ENCODE measurements at regions not wholly inside any gene's neighbourhood (a gene's known extent, or its start where the extent isn't known, plus 50 kb on each side); places are given as distances from the start of the nearest gene placed in this dataset.

DNA sequence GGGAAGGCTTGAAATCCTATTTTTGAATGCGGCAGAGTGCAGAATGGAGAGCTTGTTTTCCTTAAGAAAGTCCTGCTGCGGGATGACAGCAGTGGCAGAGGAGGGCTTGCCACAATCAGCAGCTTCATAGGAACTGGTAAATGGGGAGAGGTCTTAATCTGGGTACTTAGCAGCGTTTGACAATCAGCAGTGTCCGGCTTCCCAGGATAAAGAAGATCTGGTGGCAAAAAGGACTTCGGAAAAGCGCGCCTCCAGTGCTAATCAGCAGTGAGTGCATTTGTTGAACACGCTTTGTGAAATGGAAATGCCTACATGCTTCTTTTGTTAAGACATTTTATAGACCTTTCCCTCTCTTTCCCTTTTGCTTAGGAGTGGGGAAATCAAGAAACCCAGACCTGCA is 735.7 kb downstream of the QKI start:
- H3K27me3 Mint-ChIP-seq: peaks cover 4% of the 10 kb centered on the region
- H3K27ac Mint-ChIP-seq: no peak overlapping the region
- DNase-seq: no peak
- no peak for ATAC-seq
- H3K36me3 Mint-ChIP-seq (ENCODE audit: low read depth): no peaks in the 10 kb centered on the region
- H3K4me3 Mint-ChIP-seq: no peak overlapping the region
- H3K4me1 Mint-ChIP-seq: no peaks in the 10 kb centered on the region
- H3K9me3 ChIP-seq (ENCODE audit: control insufficient read depth, low read length, poor library complexity, severe bottlenecking): no peaks in the 10 kb centered on the region

DNA sequence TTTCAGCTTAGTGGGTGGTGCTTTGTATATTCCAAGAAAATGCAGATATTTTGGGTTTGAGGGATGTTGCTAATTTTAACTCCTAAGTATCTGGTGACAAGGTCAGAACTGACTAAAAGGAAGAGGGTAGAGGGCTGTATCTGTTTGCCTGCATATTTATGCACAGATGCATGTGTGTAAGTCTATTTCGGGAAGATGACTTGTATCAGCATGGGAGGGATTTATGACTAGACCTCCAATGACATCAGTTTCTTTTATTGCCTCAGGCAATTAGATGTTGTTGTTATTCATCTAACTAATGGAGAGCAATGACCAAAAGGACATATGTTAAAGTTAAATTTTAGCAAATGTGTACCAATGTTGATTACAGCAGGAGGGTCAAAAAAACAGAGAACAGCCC is 734.3 kb downstream of the QKI start:
- DNase-seq: no peak
- H3K36me3 Mint-ChIP-seq (ENCODE audit: low read depth): no peaks in the 10 kb centered on the region
- H3K9me3 ChIP-seq (ENCODE audit: control insufficient read depth, low read length, poor library complexity, severe bottlenecking): no peaks in the 10 kb centered on the region
- no peak overlapping the region for H3K4me3 Mint-ChIP-seq
- H3K27ac Mint-ChIP-seq: no peak overlapping the region
- no peak for ATAC-seq
- H3K27me3 Mint-ChIP-seq: no peaks in the 10 kb centered on the region
- H3K4me1 Mint-ChIP-seq: no peaks in the 10 kb centered on the region

DNA sequence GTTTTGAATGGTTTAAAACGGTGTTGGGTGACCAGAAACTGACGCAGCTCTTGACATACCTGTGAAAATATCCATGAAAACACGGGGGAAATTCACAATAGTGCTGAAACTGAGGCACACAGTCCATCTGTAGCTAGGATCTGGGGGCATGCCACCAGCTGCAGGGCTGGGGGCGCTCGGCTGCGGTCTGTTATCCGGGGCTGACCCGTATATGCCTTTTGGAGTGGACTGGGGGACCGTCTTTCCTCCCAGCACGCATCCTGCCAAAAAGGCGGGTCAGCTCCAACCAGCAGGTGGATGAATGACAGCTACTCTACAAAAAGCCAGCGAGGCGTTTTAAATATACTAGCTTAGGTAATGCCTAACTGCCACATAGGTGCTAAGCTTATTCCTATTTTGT is 729.8 kb downstream of the QKI start:
- DNase-seq: no peak
- H3K4me3 Mint-ChIP-seq: no peak overlapping the region
- H3K4me1 Mint-ChIP-seq: no peaks in the 10 kb centered on the region
- peaks cover 5% of the 10 kb centered on the region for H3K27me3 Mint-ChIP-seq
- H3K9me3 ChIP-seq (ENCODE audit: control insufficient read depth, low read length, poor library complexity, severe bottlenecking): no peaks in the 10 kb centered on the region
- no peak for ATAC-seq
- no peak overlapping the region for H3K27ac Mint-ChIP-seq
- H3K36me3 Mint-ChIP-seq (ENCODE audit: low read depth): no peaks in the 10 kb centered on the region

DNA sequence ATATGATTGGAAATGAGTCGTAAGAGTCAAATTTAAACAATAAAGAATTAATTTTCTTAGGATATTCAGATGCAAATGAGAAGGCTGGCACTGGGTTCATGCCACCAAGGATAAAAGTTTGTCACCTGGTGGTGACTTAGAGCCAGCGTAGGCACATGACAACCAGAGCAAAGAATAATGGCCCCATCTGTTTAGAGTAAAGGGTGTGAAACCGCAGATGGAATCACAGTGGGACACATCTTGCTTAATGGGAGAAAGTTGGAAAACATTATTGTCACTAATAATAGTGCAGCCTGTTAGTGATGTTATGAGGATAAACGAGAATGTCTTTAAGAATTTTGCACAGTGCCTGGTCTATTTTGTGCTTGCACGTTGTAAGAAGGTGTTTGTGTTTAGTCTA is 727.8 kb downstream of the QKI start:
- H3K4me3 Mint-ChIP-seq: no peak overlapping the region
- H3K27me3 Mint-ChIP-seq: peaks cover 5% of the 10 kb centered on the region
- H3K27ac Mint-ChIP-seq: no peak overlapping the region
- no peaks in the 10 kb centered on the region for H3K9me3 ChIP-seq (ENCODE audit: control insufficient read depth, low read length, poor library complexity, severe bottlenecking)
- ATAC-seq (no peak), DNase-seq (no peak)
- no peaks in the 10 kb centered on the region for H3K36me3 Mint-ChIP-seq (ENCODE audit: low read depth)
- H3K4me1 Mint-ChIP-seq: no peaks in the 10 kb centered on the region

DNA sequence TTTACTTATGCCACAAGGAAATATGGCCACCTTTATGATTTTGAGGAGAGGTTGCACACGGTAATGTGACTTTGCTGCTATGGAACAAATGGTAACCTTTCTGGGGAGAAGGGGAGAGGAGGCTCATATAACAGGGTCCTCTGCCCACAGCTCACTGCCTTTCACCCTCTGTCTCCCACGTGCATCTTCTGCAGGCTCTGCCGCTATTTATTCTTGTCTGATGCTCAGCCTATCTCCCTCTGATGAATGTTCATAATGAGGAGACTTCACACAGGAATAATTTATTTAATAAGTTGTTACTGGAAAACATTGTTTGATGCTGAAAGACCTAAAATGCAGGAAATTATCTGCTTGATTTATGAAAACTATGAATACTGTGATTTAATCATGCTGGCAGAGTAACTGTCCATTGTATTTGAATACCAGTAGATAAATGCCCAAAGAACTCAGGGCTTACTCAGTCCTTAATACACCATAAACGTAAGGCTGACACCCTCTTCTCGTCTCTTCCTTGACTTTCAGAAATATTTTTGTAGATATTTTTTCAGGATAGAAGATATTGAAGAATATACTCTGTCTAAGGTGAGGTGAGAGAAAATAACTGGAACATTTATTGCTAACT is 721.1 kb downstream of the QKI start:
- no peak overlapping the region for H3K4me3 Mint-ChIP-seq
- no peak overlapping the region for H3K27ac Mint-ChIP-seq
- ATAC-seq: no peak
- no peaks in the 10 kb centered on the region for H3K36me3 Mint-ChIP-seq (ENCODE audit: low read depth)
- H3K9me3 ChIP-seq (ENCODE audit: control insufficient read depth, low read length, poor library complexity, severe bottlenecking): no peaks in the 10 kb centered on the region
- H3K4me1 Mint-ChIP-seq: no peaks in the 10 kb centered on the region
- H3K27me3 Mint-ChIP-seq: no peaks in the 10 kb centered on the region
- no peak for DNase-seq

DNA sequence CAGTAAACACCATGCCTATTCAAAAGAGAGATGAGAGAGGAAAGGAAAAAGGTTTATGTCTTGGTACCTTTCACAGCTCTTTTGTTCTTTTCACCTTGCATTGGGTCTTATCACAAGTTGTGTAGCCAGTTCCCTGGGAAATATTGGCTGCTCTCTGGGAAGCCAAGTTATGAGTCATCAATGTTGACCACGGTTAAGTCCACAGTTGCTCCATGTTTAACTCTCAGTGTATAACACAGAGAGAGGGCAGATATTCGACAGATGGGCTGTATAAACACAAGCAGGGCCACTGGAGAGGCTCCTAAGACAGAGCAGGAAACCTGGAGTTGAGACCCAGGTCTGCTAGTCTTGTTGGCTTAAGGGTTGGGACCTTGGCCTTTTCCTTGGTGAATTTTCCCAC is 718.6 kb downstream of the QKI start:
- Mint-ChIP-seq H3K4me1 (no peaks in the 10 kb centered on the region), H3K27ac (no peak overlapping the region), H3K4me3 (no peak overlapping the region), H3K27me3 (no peaks in the 10 kb centered on the region), H3K36me3 (ENCODE audit: low read depth) (no peaks in the 10 kb centered on the region)
- ATAC-seq (no peak), DNase-seq (no peak)
- no peaks in the 10 kb centered on the region for H3K9me3 ChIP-seq (ENCODE audit: control insufficient read depth, low read length, poor library complexity, severe bottlenecking)

DNA sequence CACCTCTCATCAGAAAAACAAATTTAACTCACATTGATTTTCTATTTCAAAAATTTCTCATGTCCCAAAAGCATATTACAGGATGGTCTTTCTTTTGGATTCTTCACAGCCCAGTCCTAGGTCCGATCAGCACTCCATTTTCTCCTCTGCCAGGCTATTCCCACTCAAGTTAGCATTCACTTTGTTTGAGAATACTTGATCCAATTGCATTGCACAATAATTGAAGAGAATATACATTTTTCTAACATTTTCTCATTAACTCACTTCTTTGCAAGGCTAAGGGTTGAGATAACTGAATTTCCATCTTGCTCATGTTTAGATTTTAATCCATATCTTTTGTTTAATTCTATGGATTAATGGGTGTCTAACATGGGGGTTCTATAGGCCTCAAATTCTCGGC is 716.1 kb downstream of the QKI start:
- H3K9me3 ChIP-seq (ENCODE audit: control insufficient read depth, low read length, poor library complexity, severe bottlenecking): no peaks in the 10 kb centered on the region
- ATAC-seq (no peak), DNase-seq (no peak)
- no peaks in the 10 kb centered on the region for H3K36me3 Mint-ChIP-seq (ENCODE audit: low read depth)
- H3K27ac Mint-ChIP-seq: no peak overlapping the region
- no peak overlapping the region for H3K4me3 Mint-ChIP-seq
- no peaks in the 10 kb centered on the region for H3K27me3 Mint-ChIP-seq
- no peaks in the 10 kb centered on the region for H3K4me1 Mint-ChIP-seq

DNA sequence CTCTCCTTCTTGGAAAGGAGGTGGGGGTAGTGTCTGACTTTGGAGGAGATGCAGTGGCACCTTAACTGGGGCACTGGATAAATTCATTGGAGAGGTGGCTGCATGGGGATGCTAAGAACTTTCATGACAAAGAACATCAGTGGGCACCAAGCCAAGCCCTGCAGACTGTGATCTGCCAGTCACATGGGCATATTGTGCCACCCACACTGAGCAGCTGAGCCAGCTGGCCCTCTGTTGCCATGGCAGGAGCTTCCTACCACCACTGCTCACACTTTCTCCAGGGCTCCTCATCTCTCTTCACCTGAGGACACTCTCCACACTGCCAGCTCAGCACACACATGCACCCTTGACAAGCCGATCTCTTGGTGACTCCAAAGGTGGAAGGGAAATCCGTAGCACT is 715.6 kb downstream of the QKI start:
- H3K4me3 Mint-ChIP-seq: no peak overlapping the region
- ATAC-seq: no peak
- H3K27me3 Mint-ChIP-seq: no peaks in the 10 kb centered on the region
- DNase-seq: no peak
- no peaks in the 10 kb centered on the region for H3K9me3 ChIP-seq (ENCODE audit: control insufficient read depth, low read length, poor library complexity, severe bottlenecking)
- H3K4me1 Mint-ChIP-seq: no peaks in the 10 kb centered on the region
- no peak overlapping the region for H3K27ac Mint-ChIP-seq
- H3K36me3 Mint-ChIP-seq (ENCODE audit: low read depth): no peaks in the 10 kb centered on the region

DNA sequence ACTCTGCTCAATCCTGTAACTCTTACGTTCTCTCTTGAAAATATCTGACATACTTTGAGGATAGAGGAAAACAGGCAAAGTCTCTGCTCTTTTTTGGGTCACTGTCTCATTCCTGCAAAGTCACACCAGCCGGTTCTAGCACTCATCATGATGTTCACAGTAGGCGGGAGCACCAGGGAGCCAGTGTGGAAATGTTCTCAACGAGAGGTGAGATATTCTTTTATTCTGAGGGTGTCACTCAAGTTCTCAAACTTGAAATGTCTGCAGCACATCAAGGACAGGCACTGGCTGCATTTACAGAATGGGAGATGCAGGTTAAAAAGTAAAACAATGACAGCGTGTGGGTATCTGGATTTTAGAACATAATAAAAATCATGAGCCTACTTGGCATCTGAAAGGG is 714.7 kb downstream of the QKI start:
- DNase-seq (no peak), ATAC-seq (no peak)
- no peak overlapping the region for H3K27ac Mint-ChIP-seq
- no peaks in the 10 kb centered on the region for H3K9me3 ChIP-seq (ENCODE audit: control insufficient read depth, low read length, poor library complexity, severe bottlenecking)
- no peaks in the 10 kb centered on the region for H3K4me1 Mint-ChIP-seq
- H3K4me3 Mint-ChIP-seq: no peak overlapping the region
- no peaks in the 10 kb centered on the region for H3K36me3 Mint-ChIP-seq (ENCODE audit: low read depth)
- no peaks in the 10 kb centered on the region for H3K27me3 Mint-ChIP-seq

DNA sequence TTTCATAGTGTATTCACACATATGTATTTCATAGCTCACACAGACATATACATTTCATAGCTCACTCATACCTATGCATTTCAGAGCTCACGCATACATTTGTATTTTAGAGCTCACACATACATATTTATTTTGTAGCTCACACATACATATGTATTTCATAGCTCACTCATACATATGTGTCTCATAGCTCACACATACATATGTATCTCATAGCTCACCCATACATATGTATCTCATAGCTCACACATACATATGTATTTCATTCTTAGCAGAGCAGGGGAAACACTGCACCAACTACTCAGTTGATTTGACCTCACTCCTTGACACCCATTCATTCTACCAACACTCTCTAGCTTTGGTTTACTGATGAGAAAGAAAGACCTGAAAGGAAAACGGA is 713.6 kb downstream of the QKI start:
- no peaks in the 10 kb centered on the region for H3K9me3 ChIP-seq (ENCODE audit: control insufficient read depth, low read length, poor library complexity, severe bottlenecking)
- no peak overlapping the region for H3K4me3 Mint-ChIP-seq
- no peak for DNase-seq
- no peak for ATAC-seq
- no peaks in the 10 kb centered on the region for H3K4me1 Mint-ChIP-seq
- H3K27me3 Mint-ChIP-seq: no peaks in the 10 kb centered on the region
- no peak overlapping the region for H3K27ac Mint-ChIP-seq
- no peaks in the 10 kb centered on the region for H3K36me3 Mint-ChIP-seq (ENCODE audit: low read depth)

DNA sequence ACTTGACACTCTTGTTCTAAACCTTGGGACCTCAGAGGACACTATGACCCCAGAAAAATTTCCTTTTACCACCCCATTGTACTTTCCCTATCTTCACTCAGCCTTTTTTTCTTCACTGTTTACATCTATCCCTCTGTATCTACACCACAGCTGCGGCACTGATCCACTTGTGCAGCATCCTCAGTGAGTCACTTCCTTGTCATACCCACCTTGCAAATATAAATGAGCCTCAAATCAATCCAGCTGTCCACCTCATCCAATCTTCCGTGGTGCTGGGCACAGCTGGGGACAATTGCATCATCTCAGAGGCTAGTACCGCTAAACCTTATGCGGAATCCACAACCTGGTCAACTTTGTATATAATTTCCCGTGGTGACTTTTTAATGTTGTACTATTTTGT is 710.5 kb downstream of the QKI start:
- Mint-ChIP-seq H3K36me3 (ENCODE audit: low read depth) (no peaks in the 10 kb centered on the region), H3K27ac (no peak overlapping the region), H3K4me3 (no peak overlapping the region), H3K27me3 (no peaks in the 10 kb centered on the region), H3K4me1 (no peaks in the 10 kb centered on the region)
- H3K9me3 ChIP-seq (ENCODE audit: control insufficient read depth, low read length, poor library complexity, severe bottlenecking): no peaks in the 10 kb centered on the region
- ATAC-seq (no peak), DNase-seq (no peak)

DNA sequence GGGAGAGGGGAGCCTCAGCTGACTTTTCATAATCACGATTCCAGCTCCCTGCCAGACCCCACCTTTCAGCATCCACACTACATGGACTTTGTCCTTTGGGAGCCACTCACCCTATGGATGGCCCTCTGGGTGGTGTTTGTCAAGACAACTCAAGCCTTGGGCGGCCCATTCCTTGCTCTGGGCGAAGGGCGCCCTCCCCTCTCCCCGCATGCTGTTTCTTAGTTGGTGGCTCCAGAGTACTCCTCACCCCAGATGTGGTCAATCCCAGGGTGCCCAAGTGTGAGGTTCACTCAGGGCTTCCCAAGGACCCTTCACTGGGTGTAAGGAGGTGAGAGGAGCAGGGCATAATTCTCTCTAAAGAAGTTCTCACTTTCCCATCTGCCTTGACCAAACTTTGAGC is 710.0 kb downstream of the QKI start:
- Mint-ChIP-seq H3K4me3 (no peak overlapping the region), H3K27me3 (no peaks in the 10 kb centered on the region), H3K36me3 (ENCODE audit: low read depth) (no peaks in the 10 kb centered on the region), H3K27ac (no peak overlapping the region), H3K4me1 (no peaks in the 10 kb centered on the region)
- no peaks in the 10 kb centered on the region for H3K9me3 ChIP-seq (ENCODE audit: control insufficient read depth, low read length, poor library complexity, severe bottlenecking)
- ATAC-seq (no peak), DNase-seq (no peak)

DNA sequence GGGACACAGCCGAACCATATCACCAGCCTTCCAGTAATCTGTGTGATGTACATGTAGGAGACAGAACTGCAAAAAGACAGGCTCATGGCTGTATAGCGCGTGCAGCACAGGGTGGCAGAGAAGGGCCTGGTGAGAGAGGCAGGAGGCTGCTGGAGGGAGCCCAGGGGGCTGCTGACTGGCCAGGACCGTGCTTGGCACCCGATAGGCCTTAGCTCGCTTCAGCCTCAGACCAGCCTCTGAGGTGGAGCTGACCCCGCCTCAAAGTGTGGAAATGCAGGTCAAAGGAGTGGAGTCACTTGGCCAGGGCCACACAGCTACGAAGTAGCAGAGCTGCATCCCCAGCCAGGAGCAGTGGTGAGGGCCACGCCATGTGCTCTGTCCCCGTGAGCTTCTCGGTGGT is 707.6 kb downstream of the QKI start:
- Mint-ChIP-seq H3K27me3 (no peaks in the 10 kb centered on the region), H3K36me3 (ENCODE audit: low read depth) (no peaks in the 10 kb centered on the region), H3K27ac (no peak overlapping the region), H3K4me1 (no peaks in the 10 kb centered on the region), H3K4me3 (no peak overlapping the region)
- DNase-seq (no peak), ATAC-seq (no peak)
- no peaks in the 10 kb centered on the region for H3K9me3 ChIP-seq (ENCODE audit: control insufficient read depth, low read length, poor library complexity, severe bottlenecking)

DNA sequence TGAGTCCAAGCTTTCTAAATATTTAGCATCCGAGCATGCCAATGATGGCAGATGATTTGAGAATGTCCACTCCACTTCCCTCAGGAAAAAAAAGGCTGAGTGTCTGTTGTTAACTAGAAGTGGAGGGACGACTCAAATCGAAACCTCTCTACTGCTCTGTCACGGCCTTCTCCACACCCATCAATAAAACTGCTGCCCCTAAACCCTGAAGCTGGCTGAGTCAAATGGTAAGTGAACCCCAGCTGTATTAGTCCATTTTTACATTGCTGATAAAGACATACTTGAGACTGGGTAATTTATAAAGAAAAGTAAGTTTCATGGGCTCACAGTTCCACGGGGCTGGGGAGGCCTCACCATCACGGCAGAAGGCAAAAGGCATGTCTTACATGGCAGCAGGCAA is 707.0 kb downstream of the QKI start:
- H3K36me3 Mint-ChIP-seq (ENCODE audit: low read depth): no peaks in the 10 kb centered on the region
- no peak for DNase-seq
- H3K9me3 ChIP-seq (ENCODE audit: control insufficient read depth, low read length, poor library complexity, severe bottlenecking): no peaks in the 10 kb centered on the region
- H3K27ac Mint-ChIP-seq: no peak overlapping the region
- no peak overlapping the region for H3K4me3 Mint-ChIP-seq
- no peak for ATAC-seq
- no peaks in the 10 kb centered on the region for H3K4me1 Mint-ChIP-seq
- no peaks in the 10 kb centered on the region for H3K27me3 Mint-ChIP-seq

DNA sequence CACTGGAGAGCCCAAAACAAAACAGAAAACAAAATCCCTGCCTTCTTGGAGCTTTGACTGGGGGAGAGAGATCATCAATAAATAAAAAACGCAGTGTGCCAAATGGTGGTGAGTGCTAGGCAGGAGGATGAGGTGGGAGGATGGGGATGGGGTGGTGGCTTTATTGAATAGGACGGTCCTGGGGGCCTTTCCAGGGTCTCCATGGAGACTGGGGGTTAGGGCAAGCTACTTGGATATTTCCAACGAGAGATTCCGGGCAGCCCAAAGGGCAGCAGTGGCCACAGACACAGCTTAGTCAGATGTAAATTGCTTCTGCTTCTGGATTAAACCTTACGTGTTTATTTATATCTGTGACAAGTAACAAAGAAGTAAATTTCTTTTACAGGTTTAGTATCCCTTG is 700.1 kb downstream of the QKI start:
- Mint-ChIP-seq H3K4me1 (no peaks in the 10 kb centered on the region), H3K27me3 (peaks cover 7% of the 10 kb centered on the region), H3K27ac (no peak overlapping the region), H3K36me3 (ENCODE audit: low read depth) (no peaks in the 10 kb centered on the region), H3K4me3 (no peak overlapping the region)
- H3K9me3 ChIP-seq (ENCODE audit: control insufficient read depth, low read length, poor library complexity, severe bottlenecking): no peaks in the 10 kb centered on the region
- no peak for DNase-seq
- no peak for ATAC-seq
